ENCODE measurements at regions not wholly inside any gene's neighbourhood (a gene's known extent, or its start where the extent isn't known, plus 50 kb on each side); places are given as distances from the start of the nearest gene placed in this dataset.

DNA sequence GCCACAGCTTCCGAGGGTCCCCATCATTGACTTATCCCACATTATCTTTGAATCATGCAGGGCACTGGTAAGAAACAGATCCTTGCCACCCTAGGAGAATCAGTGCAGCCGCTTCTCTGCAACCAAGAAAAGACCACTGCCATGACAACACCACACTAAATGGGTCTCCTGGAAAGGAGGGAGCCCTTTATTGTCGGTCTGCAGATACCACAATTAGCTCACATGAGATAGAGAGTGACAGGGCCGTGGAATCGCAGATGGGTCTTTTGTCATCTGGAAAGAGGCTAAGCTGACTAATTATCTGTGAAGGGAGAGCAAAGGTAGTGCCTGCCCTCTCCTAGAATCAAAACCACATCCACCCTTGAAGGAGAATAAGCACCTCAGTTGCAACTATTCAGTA is 178.3 kb upstream of the MYO16 start:
- TF ChIP-seq HMG20A (CRISPR knock-in tag; conservative IDR thresholded peaks at IDR 0.05) (no peak), SMAD3 (CRISPR knock-in tag; conservative IDR thresholded peaks at IDR 0.05) (no peak), ZNF551 (CRISPR knock-in tag; IDR thresholded peaks at IDR 0.05) (no peak)

Measured in K562 (cell line).